ENCODE measurements at regions not wholly inside any gene's neighbourhood (a gene's known extent, or its start where the extent isn't known, plus 50 kb on each side); places are given as distances from the start of the nearest gene placed in this dataset.
A peak's percentile ranks its signal among the peaks of the same experiment; 100 is the strongest.

GRCh38 chr1:173122958-173123852 is 72.5 kb upstream of the TNFSF18 start (continued):
- TF ChIP-seq ZNF629 (CRISPR knock-in tag; conservative IDR thresholded peaks at IDR 0.05) (0 out of 2 replicates have a peak, but pooled peaks have one; percentile 36), TFE3 (CRISPR knock-in tag; IDR thresholded peaks at IDR 0.05) (peak; percentile 78), NFE2L1 (CRISPR knock-in tag; IDR thresholded peaks at IDR 0.05; ENCODE audit: borderline replicate concordance) (no peak), POLR2A (IDR thresholded peaks at IDR 0.05; ENCODE audit: insufficient read depth in 1 of 2, low read depth in 2 of 2, low read length in 2 of 2) (peak; percentile 15 to 41; a peak in 2 of 4 replicates), XRCC5 (optimal IDR thresholded peaks at IDR 0.05; ENCODE audit: low read length) (peak; percentile 35), ZNF644 (CRISPR knock-in tag; IDR thresholded peaks at IDR 0.05; ENCODE audit: low read depth) (peak; percentile 69; the same call in 1 of the 2 replicates), ZNF484 (CRISPR knock-in tag; IDR thresholded peaks at IDR 0.05; ENCODE audit: borderline replicate concordance, low read depth) (no peak), ZNF552 (CRISPR knock-in tag; IDR thresholded peaks at IDR 0.05; ENCODE audit: borderline replicate concordance) (no peak), RCOR2 (CRISPR knock-in tag; IDR thresholded peaks at IDR 0.05) (peak; percentile 61; the same call in 1 of the 2 replicates), ZNF567 (CRISPR knock-in tag; IDR thresholded peaks at IDR 0.05; ENCODE audit: borderline replicate concordance) (no peak), MAFK (conservative IDR thresholded peaks at IDR 0.05 in 1 of 2, IDR thresholded peaks at IDR 0.05 in 1 of 2; ENCODE audit: low read length in 2 of 2) (peak in 1 of 2 experiments; percentile 30; a peak in 1 of 4 replicates), HDAC1 (CRISPR knock-in tag; IDR thresholded peaks at IDR 0.05) (peak; percentile 24; the same call in 1 of the 2 replicates), PHF8 (CRISPR knock-in tag; IDR thresholded peaks at IDR 0.05) (no peak), POLR2AphosphoS5 (IDR thresholded peaks at IDR 0.05; ENCODE audit: low read depth, low read length) (peak; percentile 42; the same call in 1 of the 2 replicates), RXRA (CRISPR knock-in tag; IDR thresholded peaks at IDR 0.05) (peak; percentile 85; the same call in 1 of the 2 replicates), ZNF331 (CRISPR knock-in tag; IDR thresholded peaks at IDR 0.05) (peak; percentile 34; the same call in 1 of the 2 replicates)
- TF ChIP-seq, protein P1, sequence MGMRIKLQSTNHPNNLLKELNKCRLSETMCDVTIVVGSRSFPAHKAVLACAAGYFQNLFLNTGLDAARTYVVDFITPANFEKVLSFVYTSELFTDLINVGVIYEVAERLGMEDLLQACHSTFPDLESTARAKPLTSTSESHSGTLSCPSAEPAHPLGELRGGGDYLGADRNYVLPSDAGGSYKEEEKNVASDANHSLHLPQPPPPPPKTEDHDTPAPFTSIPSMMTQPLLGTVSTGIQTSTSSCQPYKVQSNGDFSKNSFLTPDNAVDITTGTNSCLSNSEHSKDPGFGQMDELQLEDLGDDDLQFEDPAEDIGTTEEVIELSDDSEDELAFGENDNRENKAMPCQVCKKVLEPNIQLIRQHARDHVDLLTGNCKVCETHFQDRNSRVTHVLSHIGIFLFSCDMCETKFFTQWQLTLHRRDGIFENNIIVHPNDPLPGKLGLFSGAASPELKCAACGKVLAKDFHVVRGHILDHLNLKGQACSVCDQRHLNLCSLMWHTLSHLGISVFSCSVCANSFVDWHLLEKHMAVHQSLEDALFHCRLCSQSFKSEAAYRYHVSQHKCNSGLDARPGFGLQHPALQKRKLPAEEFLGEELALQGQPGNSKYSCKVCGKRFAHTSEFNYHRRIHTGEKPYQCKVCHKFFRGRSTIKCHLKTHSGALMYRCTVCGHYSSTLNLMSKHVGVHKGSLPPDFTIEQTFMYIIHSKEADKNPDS (CRISPR knock-in tag; IDR thresholded peaks at IDR 0.05) = peak; percentile 86; the same call in 1 of the 2 replicates
- TF ChIP-seq, protein P2, sequence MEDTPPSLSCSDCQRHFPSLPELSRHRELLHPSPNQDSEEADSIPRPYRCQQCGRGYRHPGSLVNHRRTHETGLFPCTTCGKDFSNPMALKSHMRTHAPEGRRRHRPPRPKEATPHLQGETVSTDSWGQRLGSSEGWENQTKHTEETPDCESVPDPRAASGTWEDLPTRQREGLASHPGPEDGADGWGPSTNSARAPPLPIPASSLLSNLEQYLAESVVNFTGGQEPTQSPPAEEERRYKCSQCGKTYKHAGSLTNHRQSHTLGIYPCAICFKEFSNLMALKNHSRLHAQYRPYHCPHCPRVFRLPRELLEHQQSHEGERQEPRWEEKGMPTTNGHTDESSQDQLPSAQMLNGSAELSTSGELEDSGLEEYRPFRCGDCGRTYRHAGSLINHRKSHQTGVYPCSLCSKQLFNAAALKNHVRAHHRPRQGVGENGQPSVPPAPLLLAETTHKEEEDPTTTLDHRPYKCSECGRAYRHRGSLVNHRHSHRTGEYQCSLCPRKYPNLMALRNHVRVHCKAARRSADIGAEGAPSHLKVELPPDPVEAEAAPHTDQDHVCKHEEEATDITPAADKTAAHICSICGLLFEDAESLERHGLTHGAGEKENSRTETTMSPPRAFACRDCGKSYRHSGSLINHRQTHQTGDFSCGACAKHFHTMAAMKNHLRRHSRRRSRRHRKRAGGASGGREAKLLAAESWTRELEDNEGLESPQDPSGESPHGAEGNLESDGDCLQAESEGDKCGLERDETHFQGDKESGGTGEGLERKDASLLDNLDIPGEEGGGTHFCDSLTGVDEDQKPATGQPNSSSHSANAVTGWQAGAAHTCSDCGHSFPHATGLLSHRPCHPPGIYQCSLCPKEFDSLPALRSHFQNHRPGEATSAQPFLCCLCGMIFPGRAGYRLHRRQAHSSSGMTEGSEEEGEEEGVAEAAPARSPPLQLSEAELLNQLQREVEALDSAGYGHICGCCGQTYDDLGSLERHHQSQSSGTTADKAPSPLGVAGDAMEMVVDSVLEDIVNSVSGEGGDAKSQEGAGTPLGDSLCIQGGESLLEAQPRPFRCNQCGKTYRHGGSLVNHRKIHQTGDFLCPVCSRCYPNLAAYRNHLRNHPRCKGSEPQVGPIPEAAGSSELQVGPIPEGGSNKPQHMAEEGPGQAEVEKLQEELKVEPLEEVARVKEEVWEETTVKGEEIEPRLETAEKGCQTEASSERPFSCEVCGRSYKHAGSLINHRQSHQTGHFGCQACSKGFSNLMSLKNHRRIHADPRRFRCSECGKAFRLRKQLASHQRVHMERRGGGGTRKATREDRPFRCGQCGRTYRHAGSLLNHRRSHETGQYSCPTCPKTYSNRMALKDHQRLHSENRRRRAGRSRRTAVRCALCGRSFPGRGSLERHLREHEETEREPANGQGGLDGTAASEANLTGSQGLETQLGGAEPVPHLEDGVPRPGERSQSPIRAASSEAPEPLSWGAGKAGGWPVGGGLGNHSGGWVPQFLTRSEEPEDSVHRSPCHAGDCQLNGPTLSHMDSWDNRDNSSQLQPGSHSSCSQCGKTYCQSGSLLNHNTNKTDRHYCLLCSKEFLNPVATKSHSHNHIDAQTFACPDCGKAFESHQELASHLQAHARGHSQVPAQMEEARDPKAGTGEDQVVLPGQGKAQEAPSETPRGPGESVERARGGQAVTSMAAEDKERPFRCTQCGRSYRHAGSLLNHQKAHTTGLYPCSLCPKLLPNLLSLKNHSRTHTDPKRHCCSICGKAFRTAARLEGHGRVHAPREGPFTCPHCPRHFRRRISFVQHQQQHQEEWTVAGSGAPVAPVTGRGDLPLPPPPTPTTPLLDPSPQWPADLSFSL (CRISPR knock-in tag; IDR thresholded peaks at IDR 0.05) = no peak
